ENCODE measurements at regions not wholly inside any gene's neighbourhood (a gene's known extent, or its start where the extent isn't known, plus 50 kb on each side); places are given as distances from the start of the nearest gene placed in this dataset.

- BruUV-seq (replicated peaks): no TSS peak
- H2BK5ac ChIP-seq (ENCODE audit: low read depth, low read length, poor library complexity, severe bottlenecking): no peak overlapping the region
- H2BK15ac ChIP-seq (ENCODE audit: low read depth, low read length): no peak overlapping the region
- dilution Hi-C loops (cut with HindIII; ENCODE audit: low sequenced_read_pairs, unreplicated experiment) (no loop called here), intact Hi-C loops (cut with micrococcal nuclease) (no loop called here), in situ Hi-C loops (cut with MboI; ENCODE audit: low sequenced_read_pairs) (no loop called here)
- H2AFZ ChIP-seq (replicated peaks; ENCODE audit: low read length, poor library complexity): no peak overlapping the region
- DNase-seq (no peak), ATAC-seq (ENCODE audit: low read depth) (no peak)
- H3K36me3 ChIP-seq (ENCODE audit: control insufficient read depth, insufficient read depth, low read length): no peaks in the 10 kb centered on the region
- no peak overlapping the region for H3K27ac ChIP-seq (ENCODE audit: insufficient read depth, low read length)
- H2AK5ac ChIP-seq (ENCODE audit: low read depth, low read length): no peak overlapping the region
- no peaks in the 10 kb centered on the region for H3K9me3 ChIP-seq (ENCODE audit: control insufficient read depth, insufficient read depth, low read length)
- H3K18ac ChIP-seq (ENCODE audit: low read depth, low read length): no peak overlapping the region
- H3K79me1 ChIP-seq (ENCODE audit: low read depth in 1 of 2, low read length in 2 of 2): no peaks in the 10 kb centered on the region
- no peak overlapping the region for H3K9ac ChIP-seq (ENCODE audit: low read depth, low read length)
- H3K23ac ChIP-seq (ENCODE audit: low read depth, low read length): no peak overlapping the region
- no peak overlapping the region for H3K4me3 ChIP-seq (ENCODE audit: insufficient read depth, low read depth, low read length)
- H3K56ac ChIP-seq (ENCODE audit: extremely low read depth, insufficient read depth, low read length): no peak overlapping the region
- TF ChIP-seq POLR2A (IDR thresholded peaks at IDR 0.05; ENCODE audit: low read depth, low read length) (no peak), CEBPB (IDR thresholded peaks at IDR 0.05; ENCODE audit: low read depth, low read length) (no peak), MXI1 (IDR thresholded peaks at IDR 0.05; ENCODE audit: borderline replicate concordance, low read depth, low read length) (no peak), BHLHE40 (IDR thresholded peaks at IDR 0.05; ENCODE audit: low read depth, low read length) (no peak), RFX5 (IDR thresholded peaks at IDR 0.05; ENCODE audit: low read depth, low read length) (no peak), CHD1 (IDR thresholded peaks at IDR 0.05; ENCODE audit: low read depth, low read length) (no peak), MAZ (IDR thresholded peaks at IDR 0.05; ENCODE audit: borderline replicate concordance, low read depth, low read length) (no peak), CTCF (conservative IDR thresholded peaks at IDR 0.05; ENCODE audit: low read depth, low read length) (no peak), SMC3 (IDR thresholded peaks at IDR 0.05; ENCODE audit: low read depth, low read length) (no peak), FOS (IDR thresholded peaks at IDR 0.05; ENCODE audit: low read depth, low read length) (no peak), USF2 (IDR thresholded peaks at IDR 0.05; ENCODE audit: low read depth, low read length) (no peak)
- H4K8ac ChIP-seq (ENCODE audit: low read depth in 2 of 2, low read length in 2 of 2): no peak overlapping the region
- no peak overlapping the region for H3K14ac ChIP-seq (replicated peaks; ENCODE audit: low read depth, low read length)
- CTCF ChIA-PET: no interaction called here
- H2BK20ac ChIP-seq (ENCODE audit: low read depth, low read length): no peak overlapping the region
- peaks cover 27% of the 10 kb centered on the region for H3K27me3 ChIP-seq (ENCODE audit: control insufficient read depth, insufficient read depth, low read length)
- no peak overlapping the region for H3K4me2 ChIP-seq (ENCODE audit: low read depth, low read length)
- WGBS, 2 experiments (ENCODE audit: extremely low coverage in 2 of 2, insufficient read length in 1 of 2): no CpG with 5 or more reads among the region's 2 CpGs
- no peaks in the 10 kb centered on the region for H3K4me1 ChIP-seq (ENCODE audit: control insufficient read depth, insufficient read depth, low read length)
- no peaks in the 10 kb centered on the region for H4K20me1 ChIP-seq (ENCODE audit: insufficient read depth, low read length)
- no peak overlapping the region for H3K4ac ChIP-seq (ENCODE audit: low read depth, low read length)
- no peak overlapping the region for H4K5ac ChIP-seq (ENCODE audit: low read depth, low read length)
- POLR2A ChIA-PET (ENCODE audit: unreplicated experiment): no interaction called here
- no peak overlapping the region for H4K91ac ChIP-seq (ENCODE audit: insufficient read depth, low read depth, low read length)
- no peaks in the 10 kb centered on the region for H3K9me1 ChIP-seq (ENCODE audit: insufficient read depth, low read length)
- H2AK9ac ChIP-seq (replicated peaks; ENCODE audit: low read depth, low read length, poor library complexity): no peak overlapping the region
- H2BK120ac ChIP-seq (ENCODE audit: low read depth, low read length): no peak overlapping the region
Observed at GRCh38 chr3:72139316-72139715, 354.4 kb upstream of the PROK2 start.

All from IMR-90 (cell line).